Neural cell (in vitro differentiated cells): ENCODE measurements at regions not wholly inside any gene's neighbourhood (a gene's known extent, or its start where the extent isn't known, plus 50 kb on each side); places are given as distances from the start of the nearest gene placed in this dataset.

Experiments
- CTCF ChIP-seq: fragments of 450-650 bp; IDR thresholded peaks from 2 replicates; pipeline ENCODE4 v1.5.1; 2014; ENCODE audit warnings: antibody characterized with exemption, mild to moderate bottlenecking, moderate library complexity; ENCODE audit not compliant: poor library complexity, severe bottlenecking
- EZH2 ChIP-seq: fragments of 200-600, 300-800 bp; shearing (Covaris generic), sonication (generic); IDR thresholded peaks from 2 replicates; pipeline ENCODE4 v1.6.1; 2014; ENCODE audit warnings: antibody characterized with exemption, low read length, borderline replicate concordance, mild to moderate bottlenecking; ENCODE audit not compliant: insufficient read depth, poor library complexity, severe bottlenecking
- MXI1 ChIP-seq: fragments of 450-650 bp; conservative IDR thresholded peaks from 2 replicates; pipeline ENCODE4 v1.6.1; 2014; ENCODE audit warnings: antibody characterized with exemption, mild to moderate bottlenecking; ENCODE audit not compliant: poor library complexity, severe bottlenecking
- SMC3 ChIP-seq: fragments of 450-650 bp; conservative IDR thresholded peaks from 2 replicates; pipeline ENCODE4 v1.6.1; 2014; ENCODE audit warnings: antibody characterized with exemption, mild to moderate bottlenecking, moderate library complexity; ENCODE audit not compliant: poor library complexity

- no peak for TF ChIP-seq CTCF
- TF ChIP-seq EZH2 = no peak
- no peak for TF ChIP-seq MXI1
- TF ChIP-seq SMC3 = no peak
Observed at GRCh38 chr2:156037482-156037881, 295.0 kb downstream of the NR4A2 start.
